ENCODE measurements at regions not wholly inside any gene's neighbourhood (a gene's known extent, or its start where the extent isn't known, plus 50 kb on each side); places are given as distances from the start of the nearest gene placed in this dataset.

DNA sequence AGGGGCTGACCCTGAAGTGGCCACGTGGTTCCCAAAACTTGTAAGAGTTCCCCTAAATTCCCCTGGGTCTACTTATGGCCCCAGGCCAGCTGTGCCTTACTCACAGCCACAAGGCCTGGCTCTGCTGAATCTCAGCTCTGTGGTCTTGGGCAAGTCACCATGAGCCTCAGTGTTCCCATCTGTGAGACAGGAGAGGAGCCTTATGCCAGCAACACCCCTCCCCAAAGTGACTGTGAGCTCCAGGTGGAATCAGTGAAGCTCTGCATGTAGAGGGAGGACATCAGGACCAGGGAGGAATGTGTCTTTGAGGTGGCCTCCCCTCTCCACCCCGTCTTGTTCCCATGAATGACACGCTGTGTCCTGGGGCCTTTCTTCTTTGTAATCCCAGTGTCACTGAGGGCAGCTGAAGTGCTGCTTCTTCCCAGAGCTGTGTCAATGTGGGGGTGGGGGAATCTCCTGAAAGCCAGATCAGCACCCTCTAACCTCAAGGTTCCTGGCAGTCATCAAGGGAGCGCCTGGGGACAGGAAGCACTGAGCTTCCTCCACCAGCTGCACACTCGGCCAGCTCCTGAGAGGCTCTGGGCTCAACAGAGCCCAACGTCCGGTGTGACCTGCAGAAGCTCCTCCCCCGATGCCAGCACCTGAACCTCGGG lies 258.9 kb downstream of the UACA start:
- peak; percentile 37 for DNase-seq

DNA sequence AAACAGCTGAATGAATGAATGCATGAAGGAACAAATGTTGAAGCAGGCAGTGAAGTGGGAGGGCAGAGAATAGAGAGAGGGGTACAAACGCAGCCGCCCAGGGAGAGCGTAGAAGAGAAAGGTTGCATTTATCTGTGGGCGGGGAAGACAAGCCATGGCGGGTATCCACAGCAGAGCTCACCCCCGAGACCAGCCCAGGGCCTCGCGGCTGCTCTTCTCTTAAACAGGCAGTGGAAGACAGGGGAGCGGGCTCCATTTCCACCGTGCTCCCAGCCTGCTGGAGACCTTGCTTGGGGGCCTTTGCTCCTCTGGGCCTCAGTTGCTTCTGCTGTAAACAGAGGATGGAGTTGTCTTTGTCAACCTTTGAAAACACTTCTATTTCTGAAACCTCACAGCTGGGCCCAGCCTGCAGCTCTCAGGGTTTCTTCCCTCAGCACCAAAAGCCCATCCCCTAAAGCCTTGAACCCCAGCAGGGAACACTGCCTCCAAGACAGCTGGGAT lies 259.5 kb downstream of the UACA start:
- DNase-seq: no peak

GRCh38 chr15:70503073-70503745 lies 260.1 kb downstream of the UACA start:
- DNase-seq: no peak

DNA sequence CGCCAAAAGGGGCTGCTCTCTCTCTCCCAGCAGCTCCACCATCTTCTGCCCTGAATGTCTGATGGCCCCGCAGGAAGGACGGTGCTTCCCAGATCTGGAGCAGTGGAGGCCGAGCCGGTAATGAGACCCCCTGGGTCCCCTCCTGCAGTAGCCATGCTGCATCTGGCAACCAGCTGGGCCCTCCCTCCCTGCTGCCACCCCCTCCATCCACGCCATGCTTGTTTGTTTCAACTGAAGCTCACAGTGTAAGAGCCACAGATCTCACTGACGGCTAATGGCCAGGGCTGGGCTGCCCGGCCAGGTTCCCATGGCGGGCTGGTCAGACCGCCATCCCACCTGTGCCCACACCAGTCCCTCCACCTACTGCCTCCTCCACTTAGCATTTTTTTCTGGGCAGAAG lies 260.8 kb downstream of the UACA start:
- no peak for DNase-seq

- no peak for DNase-seq
Measured at GRCh38 chr15:70501849-70502248, 261.5 kb downstream of the UACA start.

- no peak for DNase-seq
Measured at GRCh38 chr15:70501121-70501727, 262.1 kb downstream of the UACA start.

DNA sequence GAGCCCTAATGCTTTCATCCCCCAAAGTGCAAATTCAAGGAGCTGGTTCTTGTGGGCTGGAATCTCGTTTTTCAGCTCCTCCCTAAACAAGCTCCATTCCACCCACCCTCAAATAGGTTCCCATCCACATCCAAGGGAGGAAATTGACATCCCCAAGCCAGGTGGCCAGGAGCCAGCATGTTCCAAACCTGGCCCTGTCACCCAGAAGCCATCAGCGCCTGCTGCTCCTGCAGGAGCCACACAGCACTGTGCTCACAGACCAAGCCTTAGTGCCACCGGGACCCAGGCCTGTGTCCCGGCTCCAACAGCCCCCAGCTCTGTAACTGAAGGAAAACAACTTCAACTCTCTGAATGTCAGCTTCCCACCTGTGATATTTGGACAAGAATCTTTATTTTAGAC lies 263.6 kb downstream of the UACA start:
- DNase-seq: no peak

GRCh38 chr15:70498096-70498626 lies 265.2 kb downstream of the UACA start:
- DNase-seq: no peak

DNA sequence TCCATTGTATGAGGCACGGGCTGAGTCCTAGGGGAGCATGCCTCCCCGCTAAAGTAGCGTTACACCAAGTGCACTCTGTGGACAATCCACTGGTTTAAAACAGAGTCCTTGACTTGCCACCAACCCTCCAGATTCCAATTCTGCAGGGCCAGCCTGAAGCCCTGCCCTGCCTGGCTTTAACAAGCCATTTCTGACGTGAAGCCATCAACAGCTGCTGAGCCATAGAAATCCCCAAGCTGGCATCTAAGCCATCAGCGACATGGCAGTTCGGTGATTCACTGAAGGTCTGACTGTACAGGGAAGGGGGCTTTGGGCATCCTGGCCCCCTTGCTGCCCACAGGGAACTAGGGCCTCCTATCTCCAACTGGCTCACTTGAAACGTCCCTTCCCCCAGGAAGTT lies 265.7 kb downstream of the UACA start:
- no peak for DNase-seq

DNA sequence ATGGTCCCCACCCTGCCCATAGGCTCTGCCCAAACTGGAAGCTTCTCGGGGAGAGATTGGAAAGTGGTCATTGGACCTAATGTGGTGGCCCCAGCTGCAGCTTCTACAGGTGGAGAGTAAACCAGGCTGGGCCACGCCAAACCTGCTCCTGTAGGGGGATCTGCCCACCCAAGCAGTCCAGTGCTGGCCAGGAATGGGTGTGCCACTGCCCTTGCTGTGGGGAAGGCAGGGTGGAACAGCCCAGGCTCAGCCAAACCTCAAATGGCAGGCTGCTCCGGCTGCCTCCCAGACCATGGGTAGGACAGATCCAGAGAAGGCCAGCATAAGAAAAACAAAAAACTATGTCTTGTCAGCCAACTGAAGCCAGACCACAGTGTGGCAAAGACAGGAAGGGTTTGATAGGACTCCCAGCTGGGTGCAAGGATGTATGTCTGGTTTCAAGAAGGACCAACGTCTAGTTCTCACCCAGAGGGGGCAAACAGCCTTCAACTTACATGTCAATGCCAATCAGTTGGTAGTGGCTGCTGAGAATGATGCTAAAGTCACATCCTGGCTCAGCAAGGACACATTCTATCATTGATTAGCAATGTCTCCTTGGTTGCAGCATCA lies 267.3 kb downstream of the UACA start:
- DNase-seq: no peak

DNA sequence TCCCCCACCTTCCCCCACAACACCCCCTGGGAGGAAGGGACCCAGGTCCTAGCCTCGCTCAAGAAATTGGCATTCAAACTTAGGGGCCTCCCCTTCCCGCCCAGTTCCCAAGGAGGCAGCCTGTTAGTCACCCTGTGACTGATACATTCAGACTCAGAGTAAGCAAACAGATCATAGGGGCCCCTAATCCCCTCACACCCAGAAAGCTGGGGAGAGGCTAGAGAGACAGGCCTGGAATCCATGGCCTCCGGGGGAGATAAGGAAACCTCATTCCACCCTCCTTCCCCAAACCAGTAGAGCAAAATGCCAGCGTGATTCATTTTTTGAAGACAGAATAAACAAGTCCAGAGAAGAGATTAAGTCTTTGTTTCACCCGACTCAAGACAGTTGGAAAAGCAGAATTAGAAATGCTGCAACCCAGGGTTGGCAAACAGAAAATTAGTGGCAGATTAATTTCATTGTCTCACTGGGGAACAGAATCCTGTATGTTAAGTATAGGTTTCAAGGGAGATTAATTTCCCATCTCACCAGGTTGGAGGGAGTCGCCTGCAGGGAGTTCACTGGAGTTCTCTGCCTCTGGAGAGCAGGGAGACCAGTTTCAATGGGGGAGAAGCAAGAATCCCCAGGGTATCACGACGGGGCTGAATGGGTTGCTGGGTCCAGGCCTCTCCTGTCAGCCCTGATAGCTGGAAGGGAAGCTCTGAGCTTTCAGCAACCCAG lies 268.3 kb downstream of the UACA start:
- no peak for DNase-seq

DNA sequence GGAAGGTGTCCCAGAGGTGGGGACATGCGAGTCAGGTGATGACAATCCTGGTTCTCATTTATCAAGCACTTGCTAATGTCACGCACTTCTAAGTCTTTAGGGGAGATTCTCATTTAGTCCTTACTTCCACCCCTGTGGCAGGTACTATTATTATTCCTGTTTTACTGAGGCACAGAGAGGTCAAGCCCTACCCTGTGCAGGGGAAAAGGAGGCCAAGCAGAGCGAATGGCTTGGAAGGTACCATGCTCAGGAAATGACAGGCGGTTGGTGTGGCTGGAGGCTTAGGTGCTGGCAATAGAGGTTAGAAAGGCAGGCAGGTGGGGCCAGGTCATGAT lies 268.9 kb downstream of the UACA start:
- no peak for DNase-seq

GRCh38 chr15:70493787-70494516 lies 269.4 kb downstream of the UACA start:
- no peak for DNase-seq

DNA sequence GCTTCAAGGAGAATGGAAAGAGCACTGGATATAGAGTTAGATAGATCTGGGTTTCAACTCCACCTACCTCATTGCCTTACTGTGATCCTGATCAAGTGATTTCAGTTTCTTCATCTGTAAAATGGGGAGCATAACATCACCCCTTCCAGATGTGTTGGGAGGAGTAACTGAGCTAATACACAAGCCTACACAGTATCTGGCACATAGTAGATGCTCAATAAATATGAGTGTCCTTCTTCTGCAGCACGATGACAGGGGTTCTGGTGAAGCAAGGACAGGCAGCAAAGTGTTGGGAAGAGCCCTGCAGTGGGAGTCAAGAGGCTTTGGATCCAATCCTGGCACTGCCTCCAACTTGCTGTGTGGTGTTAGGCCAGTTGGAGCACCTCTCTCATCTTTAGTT lies 270.0 kb downstream of the UACA start:
- no peak for DNase-seq

GRCh38 chr15:70492240-70493177 lies 270.8 kb downstream of the UACA start:
- no peak for DNase-seq

- no peak for DNase-seq
Measured at GRCh38 chr15:70491641-70492040, 271.7 kb downstream of the UACA start.

DNA sequence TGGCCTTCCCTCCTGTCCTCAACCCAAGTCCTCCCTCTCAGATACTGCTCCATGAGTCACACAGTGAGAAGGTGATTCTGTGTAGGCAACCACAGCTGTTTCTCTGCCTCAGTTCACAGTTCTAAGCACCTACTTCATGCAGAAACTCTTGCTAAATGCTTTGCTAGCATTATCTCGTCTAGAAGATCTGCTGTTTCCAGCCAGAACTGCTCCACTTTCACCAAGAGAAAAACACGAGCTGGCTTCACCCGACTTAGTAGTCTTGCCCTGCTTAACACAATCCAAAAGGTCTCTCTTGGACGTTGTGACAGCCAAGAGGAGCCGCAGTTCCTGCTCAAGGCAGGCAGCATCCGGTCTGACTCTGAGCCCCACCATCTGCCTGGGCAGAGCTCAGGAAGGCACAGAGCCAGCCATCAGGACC lies 272.1 kb downstream of the UACA start:
- DNase-seq: no peak

GRCh38 chr15:70490838-70491155 lies 272.6 kb downstream of the UACA start:
- no peak for DNase-seq

- DNase-seq: no peak
Measured at GRCh38 chr15:70490148-70490837, 273.1 kb downstream of the UACA start.

Measured in NCI-H2029 (cell line).